ENCODE measurements at regions not wholly inside any gene's neighbourhood (a gene's known extent, or its start where the extent isn't known, plus 50 kb on each side); places are given as distances from the start of the nearest gene placed in this dataset.
A peak's percentile ranks its signal among the peaks of the same experiment; 100 is the strongest.
"Not testable (repeated sequence)": the region's sequence is repeated elsewhere in the genome, so short reads cannot be mapped to it uniquely, and the experiment has no call there.

GRCh38 chr9:102712910-102713309 lies 282.2 kb upstream of the CYLC2 start:
- 93% methylated on average over 8 of the region's 8 CpGs; no CpG with 5 or more reads in 1 of the 2 experiments for WGBS, 2 experiments (ENCODE audit: extremely low coverage in 1 of 2, insufficient coverage in 1 of 2, insufficient read length in 1 of 2, insufficient replicate concordance in 2 of 2, low coverage in 1 of 2, low lambda C conversion rate in 2 of 2, missing lambda C conversion rate in 1 of 2)
- H2AK5ac ChIP-seq (ENCODE audit: low read depth, low read length); H2BK5ac ChIP-seq (ENCODE audit: low read depth, low read length); H3K79me1 ChIP-seq (ENCODE audit: low read depth, low read length); H3K56ac ChIP-seq (replicated peaks; ENCODE audit: insufficient read length, low read depth, low read length); H3K23me2 ChIP-seq (ENCODE audit: low read depth, low read length); H3K23ac ChIP-seq (ENCODE audit: insufficient read length); H3K9ac ChIP-seq (replicated peaks in 1 of 4; ENCODE audit: extremely low read depth in 1 of 4, low read depth in 3 of 4, low read length in 3 of 4); H3K27me3 ChIP-seq (replicated peaks in 1 of 4; ENCODE audit: control insufficient read depth in 3 of 4, extremely low read depth in 1 of 4, insufficient read depth in 3 of 4, low read length in 3 of 4); H3K4ac ChIP-seq (replicated peaks; ENCODE audit: insufficient read length, low read depth, low read length); H3K14ac ChIP-seq (ENCODE audit: insufficient read length); H3K4me1 ChIP-seq (replicated peaks in 1 of 4; ENCODE audit: control insufficient read depth in 3 of 4, insufficient read depth in 4 of 4, low read length in 3 of 4); H4K91ac ChIP-seq (replicated peaks; ENCODE audit: insufficient read length, low read length); H3K79me2 ChIP-seq (ENCODE audit: control insufficient read depth in 1 of 2, insufficient read depth in 2 of 2, low read length in 2 of 2); H4K5ac ChIP-seq (ENCODE audit: insufficient read length, low read depth, low read length); H2BK120ac ChIP-seq (replicated peaks; ENCODE audit: low read depth, low read length); H3K27ac ChIP-seq (ENCODE audit: low read depth, low read length); H2BK15ac ChIP-seq (ENCODE audit: low read length); H4K20me1 ChIP-seq (replicated peaks in 1 of 2; ENCODE audit: control insufficient read depth in 1 of 2, insufficient read depth in 2 of 2, low read length in 2 of 2); H3K36me3 ChIP-seq (ENCODE audit: control insufficient read depth in 2 of 4, insufficient read depth in 4 of 4, low read length in 3 of 4); H2BK20ac ChIP-seq (ENCODE audit: low read length); H3K4me2 ChIP-seq (ENCODE audit: insufficient read depth in 1 of 2, low read depth in 2 of 2, low read length in 2 of 2); H4K8ac ChIP-seq (ENCODE audit: extremely low read depth, insufficient read depth, low read length); H3K18ac ChIP-seq (ENCODE audit: extremely low read depth, low read length); FAIRE-seq; H3K4me3 ChIP-seq (ENCODE audit: extremely low read depth in 1 of 4, insufficient read depth in 2 of 4, low read depth in 3 of 4, low read length in 4 of 4); H2BK12ac ChIP-seq (ENCODE audit: low read depth, low read length); H2AFZ ChIP-seq (ENCODE audit: low read length); POLR2A ChIA-PET (ENCODE audit: partially characterized antibody): not testable (repeated sequence)
- peak in 1 of 2 experiments; percentile 68; a peak in 1 of 3 replicates for TF ChIP-seq EP300 (IDR thresholded peaks at IDR 0.05; ENCODE audit: borderline replicate concordance in 1 of 2, low read depth in 2 of 2, low read length in 2 of 2)
- H3K9me3 ChIP-seq (ENCODE audit: insufficient read depth in 2 of 2, low read depth in 1 of 2, low read length in 1 of 2): peaks cover 22 to 29% of the 10 kb centered on the region in 2 experiments
- peak in 1 of 2 experiments; percentile 50 for DNase-seq (ENCODE audit: low read depth in 1 of 2, low spot score in 2 of 2)
- CTCF ChIA-PET (ENCODE audit: partially characterized antibody): interaction anchor here (0.6 kb wide), 1 partner anchor 1011 kb away, joined by 3 read pairs; no protein-coding TSS in a partner anchor

Measured in H1 (cell line).